Activated T-helper 2 cell treated with anti-CD3 and anti-CD28 coated beads, Interferon-gamma antibody, Interleukin-2, Interleukin-4, amounts not matched to agents 10 μg/mL and 5 μg/mL and 100 μg/mL, durations not matched to agents 14 hours and 24 hours and 36 hours (primary cell): ENCODE measurements at regions not wholly inside any gene's neighbourhood (a gene's known extent, or its start where the extent isn't known, plus 50 kb on each side); places are given as distances from the start of the nearest gene placed in this dataset.

ENCODE experiments used
- DNase-seq: peaks from one replicate; pipeline ENCODE4 v3.0.0; 2021; ENCODE audit warnings: low spot score
- H3K27ac Mint-ChIP-seq: one replicate; pipeline ENCODE4 v1.8.0; 2021; ENCODE audit warnings: mixed read lengths
- H3K27me3 Mint-ChIP-seq: one replicate; pipeline ENCODE4 v1.8.0; 2021; ENCODE audit warnings: low read depth, mixed read lengths
- H3K36me3 Mint-ChIP-seq: one replicate; pipeline ENCODE4 v1.8.0; 2021; ENCODE audit warnings: low read depth, mixed read lengths
- H3K4me1 Mint-ChIP-seq: one replicate; pipeline ENCODE4 v1.8.0; 2021; ENCODE audit warnings: low read depth, mixed read lengths
- H3K4me3 Mint-ChIP-seq: one replicate; pipeline ENCODE4 v1.8.0; 2021; ENCODE audit warnings: low read depth, mild to moderate bottlenecking, moderate library complexity, mixed read lengths
- H3K9me3 Mint-ChIP-seq: one replicate; pipeline ENCODE4 v1.8.0; 2021; ENCODE audit warnings: mixed read lengths
- intact Hi-C: fragments of 100-400 bp; cut with micrococcal nuclease; formaldehyde crosslinking; loops from one replicate; pipeline ENCODE4 v1.15.1; 2023

DNA sequence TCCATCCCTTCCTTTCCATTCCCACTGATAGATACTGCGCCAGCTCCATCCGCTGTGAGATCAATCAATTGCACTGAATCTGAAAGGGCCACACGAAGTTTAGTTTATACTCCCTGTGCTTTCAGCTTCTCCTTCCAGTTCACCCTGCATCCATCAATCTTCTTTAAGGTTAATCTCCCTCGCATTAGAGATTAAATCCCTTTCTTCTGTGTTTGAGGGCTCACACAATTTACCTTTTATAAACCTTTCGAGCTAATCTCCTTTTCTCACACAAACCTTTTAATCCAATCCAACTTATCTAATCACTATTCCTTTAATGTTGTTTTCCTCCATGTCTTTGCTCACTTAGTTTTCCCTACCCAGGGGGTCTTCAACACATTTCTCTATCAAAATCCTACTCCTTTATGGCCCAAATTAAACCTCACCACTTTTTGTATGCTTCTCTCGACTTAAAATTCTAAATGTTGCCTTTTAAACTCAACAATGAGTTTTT, 64.6 kb upstream of the HAPLN1 start:
- Mint-ChIP-seq H3K36me3 (no peaks in the 10 kb centered on the region), H3K27ac (no peak overlapping the region), H3K27me3 (no peaks in the 10 kb centered on the region), H3K4me1 (no peaks in the 10 kb centered on the region), H3K4me3 (no peak overlapping the region), H3K9me3 (no peaks in the 10 kb centered on the region)
- intact Hi-C loops, result no loop called here
- DNase-seq, result no peak

GRCh38 chr5:83780699-83781350, 60.2 kb upstream of the HAPLN1 start:
- Mint-ChIP-seq H3K36me3 (no peaks in the 10 kb centered on the region), H3K4me3 (no peak overlapping the region), H3K9me3 (no peaks in the 10 kb centered on the region), H3K4me1 (no peaks in the 10 kb centered on the region), H3K27me3 (no peaks in the 10 kb centered on the region), H3K27ac (no peak overlapping the region)
- DNase-seq, result no peak
- intact Hi-C loops, result no loop called here

DNA sequence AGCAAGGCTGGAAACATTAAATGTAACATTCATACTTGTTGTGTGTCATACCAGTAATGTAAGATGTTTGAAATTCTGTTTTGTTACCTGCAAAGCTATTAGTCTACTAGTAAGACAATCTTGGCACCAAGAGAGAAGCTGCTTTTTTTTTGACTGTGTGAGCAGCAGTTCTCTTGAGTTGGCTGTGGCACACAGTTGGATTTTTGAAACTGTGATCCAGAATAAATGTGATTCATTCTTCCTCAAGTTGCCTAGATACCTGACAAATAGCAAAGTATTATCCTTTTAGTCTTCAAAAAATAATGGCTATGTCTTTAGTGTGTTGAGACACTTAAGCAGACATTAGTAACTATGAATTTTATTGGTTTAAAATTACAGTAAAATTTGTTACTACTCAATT, 57.2 kb upstream of the HAPLN1 start:
- Mint-ChIP-seq H3K27ac (no peak overlapping the region), H3K9me3 (no peaks in the 10 kb centered on the region), H3K36me3 (no peaks in the 10 kb centered on the region), H3K4me3 (no peak overlapping the region), H3K4me1 (no peaks in the 10 kb centered on the region), H3K27me3 (no peaks in the 10 kb centered on the region)
- intact Hi-C loops, result no loop called here
- no peak for DNase-seq

DNA sequence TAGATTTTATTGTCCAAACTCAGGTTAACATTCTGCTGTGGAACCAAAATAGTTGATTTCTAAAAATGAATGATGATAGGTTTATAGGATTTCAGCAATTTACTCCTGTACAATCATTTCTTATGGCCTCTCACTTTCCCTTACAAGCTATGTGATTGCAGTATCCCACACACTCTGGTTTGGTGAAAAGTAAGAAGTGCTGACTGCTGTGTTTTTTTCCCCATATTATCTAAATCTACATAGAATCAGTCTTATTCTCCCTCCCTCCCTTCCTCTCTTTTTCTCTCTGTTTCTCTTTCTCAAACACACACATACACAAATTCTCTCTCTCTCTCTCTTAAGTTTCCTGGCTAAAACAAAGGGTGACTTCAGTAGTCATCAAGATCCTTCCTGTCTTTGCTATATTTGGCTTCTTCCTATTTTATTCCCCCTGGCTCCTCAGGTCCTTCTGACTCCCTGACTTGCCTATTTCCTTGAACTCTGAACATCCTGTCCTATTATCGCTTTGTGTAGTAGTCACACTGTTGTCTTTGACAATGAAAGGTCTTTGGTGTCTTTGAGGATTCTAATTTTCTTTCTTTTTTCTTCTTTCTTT, 55.9 kb upstream of the HAPLN1 start:
- Mint-ChIP-seq H3K9me3 (no peaks in the 10 kb centered on the region), H3K36me3 (no peaks in the 10 kb centered on the region), H3K27ac (no peak overlapping the region), H3K4me1 (no peaks in the 10 kb centered on the region), H3K4me3 (no peak overlapping the region), H3K27me3 (no peaks in the 10 kb centered on the region)
- DNase-seq, result no peak
- intact Hi-C loops, result no loop called here
